Peyer's patch (tissue), 4 donors: ENCODE measurements at regions not wholly inside any gene's neighbourhood (a gene's known extent, or its start where the extent isn't known, plus 50 kb on each side); places are given as distances from the start of the nearest gene placed in this dataset.
"Not testable (repeated sequence)": the region's sequence is repeated elsewhere in the genome, so short reads cannot be mapped to it uniquely, and the experiment has no call there.

ENCODE experiments used
- DNase-seq, 3 donors: peaks; one replicate each; pipeline ENCODE4 v3.0.0-alpha.2; 2017 to 2019
- H3K27ac ChIP-seq, 4 donors: fragments of 200-600 bp; sonication (generic); one replicate each; pipeline ENCODE4 v1.5.1; 2016 to 2019
- H3K27me3 ChIP-seq, 2 donors: fragments of 200-600 bp; sonication (generic); one replicate each; pipeline ENCODE4 v1.5.1; 2019
- H3K36me3 ChIP-seq, 3 donors: fragments of 200-600 bp; sonication (generic); one replicate each; pipeline ENCODE4 v1.5.1; 2016 to 2019
- H3K4me1 ChIP-seq, 4 donors: fragments of 200-600 bp; sonication (generic); one replicate each; pipeline ENCODE4 v1.5.1; 2016 to 2019
- H3K4me3 ChIP-seq, 4 donors: fragments of 200-600 bp; sonication (generic); 1 replicate in 3 of 4; 2 replicates in 1 of 4; pipeline ENCODE4 v1.5.1; 2016 to 2019; ENCODE audit warnings: mild to moderate bottlenecking in 1 of 4
- H3K9me3 ChIP-seq, 4 donors: fragments of 200-600 bp; sonication (generic); one replicate each; pipeline ENCODE4 v1.5.1; 2016 to 2019; ENCODE audit warnings: mild to moderate bottlenecking in 1 of 4
- CTCF ChIP-seq, 6 experiments: fragments of 450-650 bp in 4 of 6; fragments of 200-600 bp in 2 of 6; sonication (generic) in 1 of 6; IDR thresholded peaks; one replicate each; pipeline ENCODE4 v1.5.1; 2017 to 2019; ENCODE audit warnings: antibody characterized with exemption in 6 of 6, mild to moderate bottlenecking in 3 of 6, moderate library complexity in 1 of 6
- POLR2A ChIP-seq, 2 donors: fragments of 450-650 bp; IDR thresholded peaks; one replicate each; pipeline ENCODE4 v1.5.1; 2017; ENCODE audit warnings: antibody characterized with exemption in 2 of 2, mild to moderate bottlenecking in 2 of 2, moderate library complexity in 2 of 2

- no peaks in the 10 kb centered on the region for H3K27me3 ChIP-seq
- TF ChIP-seq POLR2A (IDR thresholded peaks at IDR 0.05) (no peak), CTCF (IDR thresholded peaks at IDR 0.05) (no peak)
- no peaks in the 10 kb centered on the region for H3K9me3 ChIP-seq
- DNase-seq, result no peak
- H3K27ac ChIP-seq, result no peak overlapping the region
- no peaks in the 10 kb centered on the region for H3K36me3 ChIP-seq
- no peak overlapping the region for H3K4me3 ChIP-seq
- H3K4me1 ChIP-seq, result no peaks in the 10 kb centered on the region
These were observed 2141.0 kb upstream of the ACO1 start for GRCh38 chr9:30243467-30243866.

- no peak overlapping the region for H3K27ac ChIP-seq
- H3K9me3 ChIP-seq, result no peaks in the 10 kb centered on the region
- H3K27me3 ChIP-seq, result no peaks in the 10 kb centered on the region
- H3K36me3 ChIP-seq, result no peaks in the 10 kb centered on the region
- no peaks in the 10 kb centered on the region for H3K4me1 ChIP-seq
- H3K4me3 ChIP-seq, result no peak overlapping the region
- no peak for DNase-seq
- no peak for TF ChIP-seq POLR2A (IDR thresholded peaks at IDR 0.05)
These were observed 2139.6 kb upstream of the ACO1 start for GRCh38 chr9:30244877-30245276.

- Histone ChIP-seq H3K27ac (no peak overlapping the region), H3K4me1 (no peaks in the 10 kb centered on the region), H3K27me3 (no peaks in the 10 kb centered on the region), H3K4me3 (no peak overlapping the region), H3K36me3 (no peaks in the 10 kb centered on the region), H3K9me3 (no peaks in the 10 kb centered on the region)
- DNase-seq, result no peak
- TF ChIP-seq CTCF (IDR thresholded peaks at IDR 0.05) (no peak), POLR2A (IDR thresholded peaks at IDR 0.05) (no peak)
These were observed 2133.6 kb upstream of the ACO1 start for GRCh38 chr9:30250872-30251271.

- DNase-seq, result no peak
- Histone ChIP-seq H3K27me3 (no peaks in the 10 kb centered on the region), H3K4me3 (no peak overlapping the region), H3K4me1 (no peaks in the 10 kb centered on the region), H3K27ac (no peak overlapping the region), H3K9me3 (no peaks in the 10 kb centered on the region), H3K36me3 (no peaks in the 10 kb centered on the region)
- TF ChIP-seq POLR2A (IDR thresholded peaks at IDR 0.05) (no peak), CTCF (IDR thresholded peaks at IDR 0.05) (no peak)
These were observed 2126.3 kb upstream of the ACO1 start for GRCh38 chr9:30258094-30258493.

- TF ChIP-seq POLR2A (IDR thresholded peaks at IDR 0.05), result no peak
- TF ChIP-seq CTCF (IDR thresholded peaks at IDR 0.05), result no peak
- no peaks in the 10 kb centered on the region for H3K36me3 ChIP-seq
- no peaks in the 10 kb centered on the region for H3K27me3 ChIP-seq
- H3K4me1 ChIP-seq, result no peaks in the 10 kb centered on the region
- DNase-seq, result no peak
- no peak overlapping the region for H3K27ac ChIP-seq
- no peaks in the 10 kb centered on the region for H3K9me3 ChIP-seq
- H3K4me3 ChIP-seq, result no peak overlapping the region
These were observed 2104.1 kb upstream of the ACO1 start for GRCh38 chr9:30280229-30280900.

GRCh38 chr9:30289435-30289834, 2095.0 kb upstream of the ACO1 start:
- Histone ChIP-seq H3K36me3 (no peaks in the 10 kb centered on the region), H3K4me3 (no peak overlapping the region), H3K4me1 (no peaks in the 10 kb centered on the region), H3K9me3 (no peaks in the 10 kb centered on the region), H3K27me3 (no peaks in the 10 kb centered on the region), H3K27ac (no peak overlapping the region)
- no peak for TF ChIP-seq CTCF (IDR thresholded peaks at IDR 0.05)
- TF ChIP-seq POLR2A (IDR thresholded peaks at IDR 0.05), result no peak
- DNase-seq, result no peak

GRCh38 chr9:30292026-30292425, 2092.4 kb upstream of the ACO1 start:
- H3K27me3 ChIP-seq, DNase-seq: not testable (repeated sequence)

More at GRCh38 chr9:30292026-30292425, 2092.4 kb upstream of the ACO1 start:
- H3K4me1 ChIP-seq, H3K4me3 ChIP-seq, H3K27ac ChIP-seq, H3K9me3 ChIP-seq, H3K36me3 ChIP-seq: not testable (repeated sequence)
